ENCODE measurements at regions not wholly inside any gene's neighbourhood (a gene's known extent, or its start where the extent isn't known, plus 50 kb on each side); places are given as distances from the start of the nearest gene placed in this dataset.

DNA sequence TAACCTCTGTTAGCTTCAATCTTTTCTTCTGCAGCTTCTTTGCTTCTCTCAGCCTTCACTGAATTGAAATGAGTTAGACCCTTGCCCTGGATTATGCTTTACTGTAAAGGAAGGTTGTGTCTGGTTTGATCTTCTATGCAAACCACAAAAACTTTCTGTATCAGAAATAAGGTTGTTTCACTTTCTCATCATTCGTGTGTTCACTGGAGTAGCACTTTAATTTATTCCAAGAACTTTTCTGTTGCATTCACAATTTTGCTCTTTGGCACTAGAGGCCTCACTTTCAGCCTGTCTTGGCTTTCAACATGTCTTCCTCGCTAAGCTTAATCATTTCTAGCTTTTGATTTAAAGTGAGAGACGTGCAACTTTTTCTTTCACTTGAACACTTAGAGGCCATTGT lies 365.3 kb downstream of the TDRD15 start:
- ChIA-PET CTCF (interaction anchor here (1.7 kb wide), 1 partner anchor 10 kb away, joined by 5 read pairs; no protein-coding TSS in a partner anchor), POLR2A (no interaction called here)
- Histone ChIP-seq H3K4me3 (ENCODE audit: low read depth, low read length) (no peak overlapping the region), H3K36me3 (ENCODE audit: control insufficient read depth, insufficient read depth, low read length) (no peaks in the 10 kb centered on the region), H3K27me3 (ENCODE audit: control insufficient read depth, insufficient read depth, low read length) (no peaks in the 10 kb centered on the region)
- TF ChIP-seq, protein P1, sequence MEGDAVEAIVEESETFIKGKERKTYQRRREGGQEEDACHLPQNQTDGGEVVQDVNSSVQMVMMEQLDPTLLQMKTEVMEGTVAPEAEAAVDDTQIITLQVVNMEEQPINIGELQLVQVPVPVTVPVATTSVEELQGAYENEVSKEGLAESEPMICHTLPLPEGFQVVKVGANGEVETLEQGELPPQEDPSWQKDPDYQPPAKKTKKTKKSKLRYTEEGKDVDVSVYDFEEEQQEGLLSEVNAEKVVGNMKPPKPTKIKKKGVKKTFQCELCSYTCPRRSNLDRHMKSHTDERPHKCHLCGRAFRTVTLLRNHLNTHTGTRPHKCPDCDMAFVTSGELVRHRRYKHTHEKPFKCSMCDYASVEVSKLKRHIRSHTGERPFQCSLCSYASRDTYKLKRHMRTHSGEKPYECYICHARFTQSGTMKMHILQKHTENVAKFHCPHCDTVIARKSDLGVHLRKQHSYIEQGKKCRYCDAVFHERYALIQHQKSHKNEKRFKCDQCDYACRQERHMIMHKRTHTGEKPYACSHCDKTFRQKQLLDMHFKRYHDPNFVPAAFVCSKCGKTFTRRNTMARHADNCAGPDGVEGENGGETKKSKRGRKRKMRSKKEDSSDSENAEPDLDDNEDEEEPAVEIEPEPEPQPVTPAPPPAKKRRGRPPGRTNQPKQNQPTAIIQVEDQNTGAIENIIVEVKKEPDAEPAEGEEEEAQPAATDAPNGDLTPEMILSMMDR (IDR thresholded peaks at IDR 0.05; ENCODE audit: insufficient read depth, low read depth, low read length) = no peak
- DNase-seq (ENCODE audit: low read depth) = no peak

DNA sequence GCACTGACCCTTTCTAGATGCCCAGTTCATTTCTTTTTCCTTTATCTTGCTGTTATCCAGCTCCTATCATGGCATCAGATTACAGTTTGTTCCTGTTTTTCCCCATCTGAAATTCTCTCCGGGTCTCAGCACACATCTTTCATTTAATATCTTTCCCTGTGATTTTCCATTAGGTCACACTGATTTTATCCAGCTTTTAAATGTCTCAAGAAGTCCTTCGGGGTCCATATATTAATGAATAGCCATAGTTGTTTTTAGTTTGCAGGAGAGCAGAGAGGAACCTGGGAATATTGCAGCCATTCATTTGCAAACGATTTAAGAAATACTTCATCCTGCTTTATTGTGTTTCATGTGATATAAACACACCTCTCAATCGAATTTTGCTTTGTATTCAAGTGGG lies 374.2 kb downstream of the TDRD15 start:
- Histone ChIP-seq H3K4me3 (ENCODE audit: low read depth, low read length) (no peak overlapping the region), H3K27me3 (ENCODE audit: control insufficient read depth, insufficient read depth, low read length) (no peaks in the 10 kb centered on the region), H3K36me3 (ENCODE audit: control insufficient read depth, insufficient read depth, low read length) (no peaks in the 10 kb centered on the region)
- POLR2A ChIA-PET = interaction anchor here (0.6 kb wide), 1 partner anchor 12 kb away, joined by 3 read pairs; no protein-coding TSS in a partner anchor
- CTCF ChIA-PET = interaction anchor here (1.9 kb wide), 1 partner anchor 9 kb away, joined by 5 read pairs; no protein-coding TSS in a partner anchor
- TF ChIP-seq, protein P1 (IDR thresholded peaks at IDR 0.05; ENCODE audit: insufficient read depth, low read depth, low read length) = no peak
- DNase-seq (ENCODE audit: low read depth) = no peak

DNA sequence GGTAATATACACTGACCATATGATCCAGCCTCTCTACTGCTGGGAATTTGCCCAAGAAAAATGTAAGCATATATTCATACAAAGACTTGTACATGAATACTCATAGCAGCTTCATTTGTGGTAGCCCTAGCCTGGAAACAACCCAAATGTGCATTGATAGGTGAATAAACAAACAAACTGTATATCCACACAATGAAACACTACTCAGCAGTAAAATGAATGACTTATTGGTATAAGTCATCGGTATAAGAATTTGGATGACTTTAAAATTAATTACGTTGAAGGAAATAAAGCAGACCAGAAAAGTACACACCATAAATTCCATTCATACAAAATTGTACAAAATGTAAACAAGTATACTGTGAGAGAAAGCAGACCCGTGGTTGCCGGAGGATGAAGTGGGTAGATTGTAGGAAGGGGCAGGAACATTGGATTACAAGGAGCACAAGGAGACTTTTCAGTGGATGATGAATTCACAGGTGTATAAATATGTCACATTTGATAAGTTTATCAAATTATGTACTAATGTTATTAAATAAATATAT lies 376.7 kb downstream of the TDRD15 start:
- Histone ChIP-seq H3K27me3 (ENCODE audit: control insufficient read depth, insufficient read depth, low read length) (no peaks in the 10 kb centered on the region), H3K36me3 (ENCODE audit: control insufficient read depth, insufficient read depth, low read length) (no peaks in the 10 kb centered on the region), H3K4me3 (ENCODE audit: low read depth, low read length) (no peak overlapping the region)
- CTCF ChIA-PET = no interaction called here
- DNase-seq (ENCODE audit: low read depth) = no peak
- POLR2A ChIA-PET = no interaction called here
- TF ChIP-seq, protein P1 (IDR thresholded peaks at IDR 0.05; ENCODE audit: insufficient read depth, low read depth, low read length) = no peak

DNA sequence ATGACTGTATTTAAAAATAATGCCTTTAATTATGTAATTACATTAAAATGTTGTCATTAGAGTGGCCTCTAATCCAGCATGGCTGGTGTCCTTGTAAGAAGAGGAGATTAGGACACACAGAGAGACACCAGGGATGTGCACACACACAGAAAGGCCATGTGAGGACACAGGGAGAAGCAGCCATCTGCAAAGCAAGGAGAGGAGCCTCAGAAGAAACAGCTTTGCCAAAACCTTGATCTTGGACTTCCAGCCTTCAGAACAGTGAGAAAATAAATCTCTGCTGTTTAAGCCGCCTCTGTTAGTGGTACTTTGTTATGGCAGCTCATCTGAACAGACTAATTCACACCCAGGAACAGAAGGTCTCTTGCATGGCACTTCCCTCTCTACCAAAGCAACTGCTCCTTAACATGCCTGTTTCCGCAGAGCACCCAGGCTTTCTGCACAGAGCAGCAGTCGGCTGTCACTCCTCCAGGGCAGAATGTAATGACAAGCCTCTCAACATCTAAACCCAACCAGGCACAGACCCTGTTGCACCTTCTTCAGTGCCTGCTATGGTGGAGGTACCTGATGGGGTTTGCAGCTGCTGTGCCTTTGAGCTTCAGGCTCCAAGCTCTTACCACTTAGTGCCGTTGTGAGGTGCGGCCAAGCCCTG lies 377.7 kb downstream of the TDRD15 start:
- ChIA-PET POLR2A (no interaction called here), CTCF (interaction anchor here (1.1 kb wide), 1 partner anchor 39 kb away, joined by 3 read pairs; no protein-coding TSS in a partner anchor)
- H3K27me3 ChIP-seq (ENCODE audit: control insufficient read depth, insufficient read depth, low read length) = no peaks in the 10 kb centered on the region
- H3K36me3 ChIP-seq (ENCODE audit: control insufficient read depth, insufficient read depth, low read length) = no peaks in the 10 kb centered on the region
- TF ChIP-seq, protein P1 (IDR thresholded peaks at IDR 0.05; ENCODE audit: insufficient read depth, low read depth, low read length) = no peak
- H3K4me3 ChIP-seq (ENCODE audit: low read depth, low read length) = no peak overlapping the region
- DNase-seq (ENCODE audit: low read depth) = no peak

DNA sequence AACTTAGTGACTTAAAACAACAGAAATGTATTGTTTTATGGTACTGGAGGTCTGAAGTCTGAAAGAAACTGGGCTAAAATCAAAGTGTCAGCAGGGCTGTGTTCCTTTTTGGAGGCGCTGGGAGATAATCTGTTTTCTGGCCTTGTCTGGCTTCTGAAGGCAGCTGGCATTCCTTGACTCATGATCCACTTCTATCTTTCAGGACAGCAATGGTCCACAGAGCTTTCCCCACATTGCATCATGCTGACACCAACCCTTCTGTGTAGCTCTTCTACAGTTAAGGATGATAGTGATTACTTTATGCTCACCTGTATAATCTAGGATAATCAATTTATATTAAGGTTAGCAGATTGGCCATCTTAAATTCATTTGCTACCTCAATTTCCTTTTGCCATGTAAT lies 392.1 kb downstream of the TDRD15 start:
- no peaks in the 10 kb centered on the region for H3K36me3 ChIP-seq (ENCODE audit: control insufficient read depth, insufficient read depth, low read length)
- H3K4me3 ChIP-seq (ENCODE audit: low read depth, low read length) = no peak overlapping the region
- POLR2A ChIA-PET = no interaction called here
- TF ChIP-seq, protein P1 (IDR thresholded peaks at IDR 0.05; ENCODE audit: insufficient read depth, low read depth, low read length) = no peak
- no peaks in the 10 kb centered on the region for H3K27me3 ChIP-seq (ENCODE audit: control insufficient read depth, insufficient read depth, low read length)
- CTCF ChIA-PET = interaction anchor here (0.6 kb wide), 1 partner anchor 37 kb away, joined by 3 read pairs; no protein-coding TSS in a partner anchor
- DNase-seq (ENCODE audit: low read depth) = no peak

Data from BJ (cell line).